Uterus (tissue), 3 donors: ENCODE measurements at regions not wholly inside any gene's neighbourhood (a gene's known extent, or its start where the extent isn't known, plus 50 kb on each side); places are given as distances from the start of the nearest gene placed in this dataset.
A peak's percentile ranks its signal among the peaks of the same experiment; 100 is the strongest.

Experiments used
- DNase-seq, 2 donors: peaks; one replicate each; pipeline ENCODE4 v3.0.0-alpha.2; 2019 to 2020
- H3K27ac ChIP-seq, 2 donors: fragments of 200-600 bp; sonication (generic); 1 replicate in 1 of 2; 2 replicates in 1 of 2; pipeline ENCODE4 v1.5.1; 2016 to 2018
- H3K27me3 ChIP-seq, 2 donors: fragments of 200-600 bp; sonication (generic); one replicate each; pipeline ENCODE4 v1.5.1; 2018 to 2019; ENCODE audit warnings: control low read depth in 1 of 2
- H3K36me3 ChIP-seq, 2 donors: fragments of 200-600 bp; sonication (generic); one replicate each; pipeline ENCODE4 v1.5.1; 2019; ENCODE audit warnings: control low read depth in 1 of 2
- H3K4me1 ChIP-seq, 2 donors: fragments of 200-600 bp; sonication (generic); one replicate each; pipeline ENCODE4 v1.5.1; 2018 to 2019; ENCODE audit warnings: control low read depth in 1 of 2
- H3K4me3 ChIP-seq, 2 donors: fragments of 200-600 bp; sonication (generic); 1 replicate in 1 of 2; 2 replicates in 1 of 2; pipeline ENCODE4 v1.5.1; 2018 to 2019; ENCODE audit warnings: mild to moderate bottlenecking in 1 of 2
- H3K9me3 ChIP-seq, 2 donors: fragments of 200-600 bp; sonication (generic); one replicate each; pipeline ENCODE4 v1.5.1; 2019; ENCODE audit warnings: control low read depth in 1 of 2
- CTCF ChIP-seq, 4 experiments: fragments of 200-600 bp in 2 of 4; fragments of 450-650 bp in 2 of 4; sonication (generic) in 2 of 4; IDR thresholded peaks; one replicate each; pipeline ENCODE4 v1.5.1; 2016 to 2019; ENCODE audit warnings: antibody characterized with exemption in 4 of 4, mild to moderate bottlenecking in 2 of 4, moderate library complexity in 1 of 4
- POLR2A ChIP-seq, 2 donors: fragments of 450-650 bp; IDR thresholded peaks; one replicate each; pipeline ENCODE4 v1.6.1; 2016; ENCODE audit warnings: antibody characterized with exemption in 2 of 2, mild to moderate bottlenecking in 1 of 2, moderate library complexity in 1 of 2
- intact Hi-C: fragments of 100-400 bp; cut with DNase I; formaldehyde crosslinking; loops from one replicate; pipeline ENCODE4 v1.15.1; 2023; ENCODE audit warnings: low total_unique reads
- donor health status: DM: yes; HTN: yes; CAD: no.

GRCh38 chr3:31186041-31186440 is 291.6 kb upstream of the GADL1 start:
- intact Hi-C loops: no loop called here
- H3K9me3 ChIP-seq: no peaks in the 10 kb centered on the region

GRCh38 chr3:31187380-31187779 is 292.9 kb upstream of the GADL1 start:
- TF ChIP-seq CTCF (IDR thresholded peaks at IDR 0.05) (no peak), POLR2A (IDR thresholded peaks at IDR 0.05) (no peak)
- Histone ChIP-seq H3K4me3 (no peak overlapping the region), H3K36me3 (no peaks in the 10 kb centered on the region), H3K27ac (no peak overlapping the region), H3K9me3 (no peaks in the 10 kb centered on the region), H3K27me3 (no peaks in the 10 kb centered on the region), H3K4me1 (no peaks in the 10 kb centered on the region)
- intact Hi-C loops: no loop called here
- DNase-seq: no peak

More at GRCh38 chr3:31186041-31186440, 291.6 kb upstream of the GADL1 start:
- H3K4me1 ChIP-seq: no peaks in the 10 kb centered on the region
- H3K27ac ChIP-seq: no peak overlapping the region
- no peaks in the 10 kb centered on the region for H3K36me3 ChIP-seq
- H3K27me3 ChIP-seq: no peaks in the 10 kb centered on the region
- H3K4me3 ChIP-seq: no peak overlapping the region
- DNase-seq: no peak
- no peak for TF ChIP-seq POLR2A (IDR thresholded peaks at IDR 0.05)
- TF ChIP-seq CTCF (IDR thresholded peaks at IDR 0.05): no peak

GRCh38 chr3:31188112-31188511 is 293.7 kb upstream of the GADL1 start:
- Histone ChIP-seq H3K9me3 (no peaks in the 10 kb centered on the region), H3K4me1 (no peaks in the 10 kb centered on the region), H3K27ac (no peak overlapping the region), H3K36me3 (no peaks in the 10 kb centered on the region), H3K27me3 (no peaks in the 10 kb centered on the region), H3K4me3 (no peak overlapping the region)
- TF ChIP-seq POLR2A (IDR thresholded peaks at IDR 0.05) (no peak), CTCF (IDR thresholded peaks at IDR 0.05) (no peak)
- intact Hi-C loops: no loop called here
- peak in 1 of 2 donors; percentile 21 for DNase-seq

- intact Hi-C loops: no loop called here
- H3K4me3 ChIP-seq: no peak overlapping the region
- H3K36me3 ChIP-seq: no peaks in the 10 kb centered on the region
- no peak overlapping the region for H3K27ac ChIP-seq
- H3K9me3 ChIP-seq: no peaks in the 10 kb centered on the region
- H3K4me1 ChIP-seq: no peaks in the 10 kb centered on the region
- no peak for TF ChIP-seq POLR2A (IDR thresholded peaks at IDR 0.05)
- TF ChIP-seq CTCF (IDR thresholded peaks at IDR 0.05): no peak
- H3K27me3 ChIP-seq: no peaks in the 10 kb centered on the region
- no peak for DNase-seq
Observed at GRCh38 chr3:31189330-31189729, 294.9 kb upstream of the GADL1 start.

- intact Hi-C loops: no loop called here
- no peaks in the 10 kb centered on the region for H3K9me3 ChIP-seq
- H3K4me3 ChIP-seq: no peak overlapping the region
- TF ChIP-seq CTCF (IDR thresholded peaks at IDR 0.05) (no peak), POLR2A (IDR thresholded peaks at IDR 0.05) (no peak)
- DNase-seq: no peak
- H3K36me3 ChIP-seq: no peaks in the 10 kb centered on the region
- H3K27ac ChIP-seq: no peak overlapping the region
- no peaks in the 10 kb centered on the region for H3K27me3 ChIP-seq
- H3K4me1 ChIP-seq: no peaks in the 10 kb centered on the region
Observed at GRCh38 chr3:31189971-31190370, 295.5 kb upstream of the GADL1 start.
